HEK293 (cell line): ENCODE measurements at regions not wholly inside any gene's neighbourhood (a gene's known extent, or its start where the extent isn't known, plus 50 kb on each side); places are given as distances from the start of the nearest gene placed in this dataset.

Experiments used
- SP2 ChIP-seq: fragments of 450-650 bp; formaldehyde crosslinking; IDR thresholded peaks from 2 replicates; pipeline ENCODE4 v1.5.1; 2016; ENCODE audit warnings: missing biosample characterization, missing genetic modification characterization
- YY1 ChIP-seq: fragments of 450-650 bp; formaldehyde crosslinking; IDR thresholded peaks from 2 replicates; pipeline ENCODE4 v1.5.1; 2018; ENCODE audit warnings: missing biosample characterization, missing genetic modification characterization
- ZBTB7A ChIP-seq: fragments of 450-650 bp; formaldehyde crosslinking; IDR thresholded peaks from 2 replicates; pipeline ENCODE4 v1.5.1; 2016; ENCODE audit warnings: low read depth, missing biosample characterization, missing genetic modification characterization
- ZNF19 ChIP-seq: fragments of 450-650 bp; formaldehyde crosslinking; IDR thresholded peaks from 2 replicates; pipeline ENCODE4; 2016; ENCODE audit warnings: missing biosample characterization, missing genetic modification characterization, low read depth
- ZNF501 ChIP-seq: fragments of 450-650 bp; formaldehyde crosslinking; IDR thresholded peaks from 2 replicates; pipeline ENCODE4 v1.5.1; 2016; ENCODE audit warnings: missing biosample characterization, missing genetic modification characterization
- ZNF707 ChIP-seq: fragments of 450-650 bp; formaldehyde crosslinking; IDR thresholded peaks from 2 replicates; pipeline ENCODE4 v1.5.1; 2016; ENCODE audit warnings: missing biosample characterization, missing genetic modification characterization
- TF ChIP-seq, protein P1 (sequence below): fragments of 450-650 bp; formaldehyde crosslinking; IDR thresholded peaks from 2 replicates; pipeline ENCODE4 v1.5.1; 2016; ENCODE audit warnings: missing biosample characterization, missing genetic modification characterization
- TF ChIP-seq, protein P2 (sequence below): fragments of 450-650 bp; formaldehyde crosslinking; IDR thresholded peaks from 2 replicates; pipeline ENCODE4 v1.5.1; 2016; ENCODE audit warnings: missing biosample characterization, missing genetic modification characterization
- TF ChIP-seq, protein P3 (sequence below): fragments of 450-650 bp; formaldehyde crosslinking; IDR thresholded peaks from 2 replicates; pipeline ENCODE4 v1.5.1; 2016; ENCODE audit warnings: missing biosample characterization, missing genetic modification characterization, low read depth

DNA sequence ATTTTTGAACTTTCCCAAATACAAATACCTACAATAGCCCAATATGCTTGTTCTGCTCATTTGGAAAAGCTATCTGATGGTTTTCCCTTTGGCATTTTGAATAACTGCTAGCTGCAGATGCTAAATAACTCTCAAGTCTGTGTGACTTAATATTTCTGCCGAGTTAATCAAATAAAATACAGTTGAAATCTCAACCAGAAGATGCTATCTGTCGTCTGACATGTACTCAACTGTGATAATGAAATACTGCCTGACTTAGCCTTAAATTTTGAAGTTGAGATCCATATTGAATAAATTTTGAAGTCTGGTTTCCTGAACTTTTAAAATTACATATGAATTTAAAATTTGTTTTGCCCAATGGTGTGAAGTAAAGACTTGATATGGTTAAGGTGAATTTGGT lies 204.4 kb upstream of the MEX3C start:
- TF ChIP-seq, protein P1, sequence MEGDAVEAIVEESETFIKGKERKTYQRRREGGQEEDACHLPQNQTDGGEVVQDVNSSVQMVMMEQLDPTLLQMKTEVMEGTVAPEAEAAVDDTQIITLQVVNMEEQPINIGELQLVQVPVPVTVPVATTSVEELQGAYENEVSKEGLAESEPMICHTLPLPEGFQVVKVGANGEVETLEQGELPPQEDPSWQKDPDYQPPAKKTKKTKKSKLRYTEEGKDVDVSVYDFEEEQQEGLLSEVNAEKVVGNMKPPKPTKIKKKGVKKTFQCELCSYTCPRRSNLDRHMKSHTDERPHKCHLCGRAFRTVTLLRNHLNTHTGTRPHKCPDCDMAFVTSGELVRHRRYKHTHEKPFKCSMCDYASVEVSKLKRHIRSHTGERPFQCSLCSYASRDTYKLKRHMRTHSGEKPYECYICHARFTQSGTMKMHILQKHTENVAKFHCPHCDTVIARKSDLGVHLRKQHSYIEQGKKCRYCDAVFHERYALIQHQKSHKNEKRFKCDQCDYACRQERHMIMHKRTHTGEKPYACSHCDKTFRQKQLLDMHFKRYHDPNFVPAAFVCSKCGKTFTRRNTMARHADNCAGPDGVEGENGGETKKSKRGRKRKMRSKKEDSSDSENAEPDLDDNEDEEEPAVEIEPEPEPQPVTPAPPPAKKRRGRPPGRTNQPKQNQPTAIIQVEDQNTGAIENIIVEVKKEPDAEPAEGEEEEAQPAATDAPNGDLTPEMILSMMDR (tag by site-specific recombination) = no peak
- TF ChIP-seq ZNF707 (tag by site-specific recombination) (no peak), YY1 (tag by site-specific recombination) (no peak), ZNF501 (tag by site-specific recombination) (no peak), SP2 (tag by site-specific recombination) (no peak), ZNF19 (tag by site-specific recombination) (no peak), ZBTB7A (tag by site-specific recombination) (no peak)
- TF ChIP-seq, protein P2, sequence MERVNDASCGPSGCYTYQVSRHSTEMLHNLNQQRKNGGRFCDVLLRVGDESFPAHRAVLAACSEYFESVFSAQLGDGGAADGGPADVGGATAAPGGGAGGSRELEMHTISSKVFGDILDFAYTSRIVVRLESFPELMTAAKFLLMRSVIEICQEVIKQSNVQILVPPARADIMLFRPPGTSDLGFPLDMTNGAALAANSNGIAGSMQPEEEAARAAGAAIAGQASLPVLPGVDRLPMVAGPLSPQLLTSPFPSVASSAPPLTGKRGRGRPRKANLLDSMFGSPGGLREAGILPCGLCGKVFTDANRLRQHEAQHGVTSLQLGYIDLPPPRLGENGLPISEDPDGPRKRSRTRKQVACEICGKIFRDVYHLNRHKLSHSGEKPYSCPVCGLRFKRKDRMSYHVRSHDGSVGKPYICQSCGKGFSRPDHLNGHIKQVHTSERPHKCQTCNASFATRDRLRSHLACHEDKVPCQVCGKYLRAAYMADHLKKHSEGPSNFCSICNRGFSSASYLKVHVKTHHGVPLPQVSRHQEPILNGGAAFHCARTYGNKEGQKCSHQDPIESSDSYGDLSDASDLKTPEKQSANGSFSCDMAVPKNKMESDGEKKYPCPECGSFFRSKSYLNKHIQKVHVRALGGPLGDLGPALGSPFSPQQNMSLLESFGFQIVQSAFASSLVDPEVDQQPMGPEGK = no peak
- TF ChIP-seq, protein P3, sequence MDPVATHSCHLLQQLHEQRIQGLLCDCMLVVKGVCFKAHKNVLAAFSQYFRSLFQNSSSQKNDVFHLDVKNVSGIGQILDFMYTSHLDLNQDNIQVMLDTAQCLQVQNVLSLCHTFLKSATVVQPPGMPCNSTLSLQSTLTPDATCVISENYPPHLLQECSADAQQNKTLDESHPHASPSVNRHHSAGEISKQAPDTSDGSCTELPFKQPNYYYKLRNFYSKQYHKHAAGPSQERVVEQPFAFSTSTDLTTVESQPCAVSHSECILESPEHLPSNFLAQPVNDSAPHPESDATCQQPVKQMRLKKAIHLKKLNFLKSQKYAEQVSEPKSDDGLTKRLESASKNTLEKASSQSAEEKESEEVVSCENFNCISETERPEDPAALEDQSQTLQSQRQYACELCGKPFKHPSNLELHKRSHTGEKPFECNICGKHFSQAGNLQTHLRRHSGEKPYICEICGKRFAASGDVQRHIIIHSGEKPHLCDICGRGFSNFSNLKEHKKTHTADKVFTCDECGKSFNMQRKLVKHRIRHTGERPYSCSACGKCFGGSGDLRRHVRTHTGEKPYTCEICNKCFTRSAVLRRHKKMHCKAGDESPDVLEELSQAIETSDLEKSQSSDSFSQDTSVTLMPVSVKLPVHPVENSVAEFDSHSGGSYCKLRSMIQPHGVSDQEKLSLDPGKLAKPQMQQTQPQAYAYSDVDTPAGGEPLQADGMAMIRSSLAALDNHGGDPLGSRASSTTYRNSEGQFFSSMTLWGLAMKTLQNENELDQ = no peak
